OCI-LY3 (cell line): ENCODE measurements at regions not wholly inside any gene's neighbourhood (a gene's known extent, or its start where the extent isn't known, plus 50 kb on each side); places are given as distances from the start of the nearest gene placed in this dataset.

Experiments used
- EZH2phosphoT487 ChIP-seq: fragments of 200-600 bp; shearing (Covaris generic); IDR thresholded peaks from 2 replicates; pipeline ENCODE4 v1.6.1; 2018; ENCODE audit warnings: antibody characterized with exemption, mixed run types, low read depth
- TF ChIP-seq, protein P1 (sequence below): fragments of 200-600, 300-600 bp; sonication (generic); IDR thresholded peaks from 2 replicates; pipeline ENCODE4 v1.5.1; 2014; ENCODE audit warnings: antibody characterized with exemption, low read length, low read depth

DNA sequence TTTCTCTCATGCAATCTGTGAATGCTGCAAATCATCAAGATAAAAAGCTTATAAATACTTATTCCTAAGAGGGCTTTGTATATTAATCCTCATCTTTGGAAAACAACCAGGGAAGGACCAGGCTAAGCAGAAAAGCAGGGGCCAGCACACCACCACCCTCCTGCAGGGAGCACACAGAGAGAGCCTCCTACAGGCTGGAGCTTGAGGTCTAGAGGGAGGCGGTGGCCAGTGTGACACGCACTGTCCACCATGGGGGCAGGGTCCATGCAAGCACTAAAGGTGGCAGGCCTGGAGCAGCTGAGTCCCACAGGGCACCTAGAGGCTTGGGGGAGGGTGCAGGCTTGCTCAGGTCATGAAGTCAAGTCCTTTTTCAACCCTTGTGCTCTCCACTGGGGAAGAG lies 236.9 kb downstream of the TACR3 start:
- TF ChIP-seq, protein P1, sequence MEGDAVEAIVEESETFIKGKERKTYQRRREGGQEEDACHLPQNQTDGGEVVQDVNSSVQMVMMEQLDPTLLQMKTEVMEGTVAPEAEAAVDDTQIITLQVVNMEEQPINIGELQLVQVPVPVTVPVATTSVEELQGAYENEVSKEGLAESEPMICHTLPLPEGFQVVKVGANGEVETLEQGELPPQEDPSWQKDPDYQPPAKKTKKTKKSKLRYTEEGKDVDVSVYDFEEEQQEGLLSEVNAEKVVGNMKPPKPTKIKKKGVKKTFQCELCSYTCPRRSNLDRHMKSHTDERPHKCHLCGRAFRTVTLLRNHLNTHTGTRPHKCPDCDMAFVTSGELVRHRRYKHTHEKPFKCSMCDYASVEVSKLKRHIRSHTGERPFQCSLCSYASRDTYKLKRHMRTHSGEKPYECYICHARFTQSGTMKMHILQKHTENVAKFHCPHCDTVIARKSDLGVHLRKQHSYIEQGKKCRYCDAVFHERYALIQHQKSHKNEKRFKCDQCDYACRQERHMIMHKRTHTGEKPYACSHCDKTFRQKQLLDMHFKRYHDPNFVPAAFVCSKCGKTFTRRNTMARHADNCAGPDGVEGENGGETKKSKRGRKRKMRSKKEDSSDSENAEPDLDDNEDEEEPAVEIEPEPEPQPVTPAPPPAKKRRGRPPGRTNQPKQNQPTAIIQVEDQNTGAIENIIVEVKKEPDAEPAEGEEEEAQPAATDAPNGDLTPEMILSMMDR, result no peak
- TF ChIP-seq EZH2phosphoT487, result no peak
